Sigmoid colon (tissue), 6 donors: ENCODE measurements at regions not wholly inside any gene's neighbourhood (a gene's known extent, or its start where the extent isn't known, plus 50 kb on each side); places are given as distances from the start of the nearest gene placed in this dataset.

Experiments used
- DNase-seq: peaks from one replicate; pipeline ENCODE4 v3.0.0-alpha.2; 2019
- H3K27ac ChIP-seq, 4 donors: fragments of 200-600 bp; sonication (generic); one replicate each; pipeline ENCODE4 v1.5.1; 2016 to 2019; ENCODE audit warnings: mild to moderate bottlenecking in 1 of 4
- H3K27me3 ChIP-seq, 3 donors: fragments of 200-600 bp; sonication (generic); one replicate each; pipeline ENCODE4 v1.5.1; 2019; ENCODE audit warnings: mild to moderate bottlenecking in 1 of 3
- H3K36me3 ChIP-seq, 4 donors: fragments of 200-600 bp; sonication (generic); one replicate each; pipeline ENCODE4 v1.5.1; 2016 to 2019
- H3K4me1 ChIP-seq, 4 donors: fragments of 200-600 bp; sonication (generic); one replicate each; pipeline ENCODE4 v1.5.1; 2017 to 2019
- H3K4me3 ChIP-seq, 4 donors: fragments of 200-600 bp; sonication (generic); one replicate each; pipeline ENCODE4 v1.5.1; 2017 to 2019; ENCODE audit warnings: mild to moderate bottlenecking in 2 of 4, moderate library complexity in 1 of 4
- H3K9me3 ChIP-seq, 4 donors: fragments of 200-600 bp in 3 of 4; sonication (generic) in 3 of 4; one replicate each; pipeline versions ENCODE4 v1.5.1 to v1.6.1; 2013 to 2019
- CTCF ChIP-seq, 4 experiments: fragments of 450-650 bp in 3 of 4; fragments of 200-600 bp in 1 of 4; IDR thresholded peaks; one replicate each; pipeline ENCODE4 v1.5.1; 2016 to 2019; ENCODE audit warnings: antibody characterized with exemption in 4 of 4, mild to moderate bottlenecking in 3 of 4, moderate library complexity in 2 of 4
- EP300 ChIP-seq, 4 donors: sonication (generic); formaldehyde crosslinking; IDR thresholded peaks; one replicate each; pipeline ENCODE4 v1.6.1; 2017; ENCODE audit warnings: antibody characterized with exemption in 4 of 4
- POLR2A ChIP-seq, 2 donors: fragments of 450-650 bp; IDR thresholded peaks; one replicate each; pipeline ENCODE4 v1.6.1; 2016; ENCODE audit warnings: antibody characterized with exemption in 2 of 2, mild to moderate bottlenecking in 2 of 2, moderate library complexity in 2 of 2
- POLR2AphosphoS5 ChIP-seq, 4 donors: sonication (generic); formaldehyde crosslinking; IDR thresholded peaks; one replicate each; pipeline ENCODE4 v1.6.1; 2017; ENCODE audit warnings: antibody characterized with exemption in 4 of 4
- WGBS, 2 donors: extraction: QIAGEN DNeasy Blood & Tissue Kit; methylation state at CpG; one replicate each; pipeline ENCODE4 v1.1.7; 2013; 5-methylcytosine and 5-hydroxymethylcytosine counted together
- intact Hi-C: fragments of 100-400 bp; cut with DNase I; formaldehyde crosslinking; loops from one replicate; pipeline ENCODE4 v1.15.1; 2023
- donor health status: healthy with polysubstance abuse.
- donor health status: healthy.

- Histone ChIP-seq H3K4me1 (peaks cover 0 to 7% (median 0%) of the 10 kb centered on the region in 4 donors), H3K27ac (no peak overlapping the region), H3K9me3 (no peaks in the 10 kb centered on the region), H3K4me3 (peak overlapping the region in 2 of 4 donors; percentile 30 to 31), H3K36me3 (no peaks in the 10 kb centered on the region), H3K27me3 (no peaks in the 10 kb centered on the region)
- intact Hi-C loops: loop anchor here (1.0 to 5.0 kb wide), 3 partner anchors 333 to 505 kb away; partner anchors contain the start of genes DUSP6 and GALNT4
- TF ChIP-seq CTCF (IDR thresholded peaks at IDR 0.05): peak; percentile 78 to 82 (median 80)
- no peak for TF ChIP-seq POLR2A (IDR thresholded peaks at IDR 0.05)
- WGBS, 2 donors: 2 to 6% methylated on average over 14 of the region's 14 CpGs
- DNase-seq: peak; percentile 88
Measured at GRCh38 chr12:89019439-89020120, 332.7 kb downstream of the DUSP6 start.

GRCh38 chr12:89016970-89017778 is 335.1 kb downstream of the DUSP6 start:
- Histone ChIP-seq H3K4me1 (peaks cover 0 to 7% (median 2%) of the 10 kb centered on the region in 4 donors), H3K36me3 (no peaks in the 10 kb centered on the region), H3K27ac (no peak overlapping the region), H3K9me3 (no peaks in the 10 kb centered on the region), H3K27me3 (no peaks in the 10 kb centered on the region), H3K4me3 (peak overlapping the region in 1 of 4 donors; percentile 12)
- TF ChIP-seq POLR2A (IDR thresholded peaks at IDR 0.05): no peak
- peak; percentile 35 to 71 (median 47) for TF ChIP-seq CTCF (IDR thresholded peaks at IDR 0.05)
- intact Hi-C loops: loop anchor here (5.0 kb wide), 1 partner anchor 335 kb away; the partner anchor contains the start of gene DUSP6
- 22% methylated on average over 21 of the region's 21 CpGs for whole genome bisulfite sequencing, 2 donors
- peak; percentile 61 for DNase-seq

GRCh38 chr12:89015419-89015818 is 336.9 kb downstream of the DUSP6 start:
- intact Hi-C loops: loop anchor here (5.0 kb wide), 1 partner anchor 337 kb away; the partner anchor contains the start of gene DUSP6
- Histone ChIP-seq H3K9me3 (no peaks in the 10 kb centered on the region), H3K36me3 (no peaks in the 10 kb centered on the region), H3K4me1 (peaks cover 0 to 7% (median 3%) of the 10 kb centered on the region in 4 donors), H3K4me3 (no peak overlapping the region), H3K27me3 (no peaks in the 10 kb centered on the region), H3K27ac (no peak overlapping the region)
- no peak for DNase-seq
- TF ChIP-seq POLR2A (IDR thresholded peaks at IDR 0.05) (no peak), EP300 (IDR thresholded peaks at IDR 0.05) (no peak), CTCF (IDR thresholded peaks at IDR 0.05) (no peak), POLR2AphosphoS5 (IDR thresholded peaks at IDR 0.05) (no peak)
- WGBS, 2 donors: 91 to 92% methylated on average over 1 of the region's 1 CpG

DNA sequence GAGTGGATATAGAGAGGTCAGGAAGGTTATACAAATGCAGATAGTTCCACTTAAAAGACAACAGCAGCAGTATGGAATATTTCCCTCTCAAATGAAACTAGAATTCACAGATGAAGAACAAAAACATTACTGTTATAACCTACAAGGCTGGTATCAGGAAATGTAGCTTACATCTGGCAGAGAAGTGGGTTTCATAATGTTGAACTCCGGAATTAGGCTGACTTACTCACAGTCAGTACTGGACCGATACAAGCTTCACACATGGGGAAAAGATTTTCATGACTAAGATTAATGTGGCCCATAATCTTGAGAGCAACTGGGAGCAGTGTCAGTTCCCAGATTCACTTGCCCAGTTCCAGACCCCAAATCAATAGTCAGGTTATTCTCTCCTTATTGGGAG is 353.9 kb downstream of the DUSP6 start:
- H3K4me3 ChIP-seq: no peak overlapping the region
- no peaks in the 10 kb centered on the region for H3K4me1 ChIP-seq
- intact Hi-C loops: no loop called here
- H3K36me3 ChIP-seq: no peaks in the 10 kb centered on the region
- DNase-seq: no peak
- TF ChIP-seq EP300 (IDR thresholded peaks at IDR 0.05) (no peak), POLR2AphosphoS5 (IDR thresholded peaks at IDR 0.05) (no peak), CTCF (IDR thresholded peaks at IDR 0.05) (no peak), POLR2A (IDR thresholded peaks at IDR 0.05) (no peak)
- WGBS, 2 donors: 81 to 88% methylated on average over 2 of the region's 2 CpGs
- H3K27me3 ChIP-seq: no peaks in the 10 kb centered on the region
- no peak overlapping the region for H3K27ac ChIP-seq
- no peaks in the 10 kb centered on the region for H3K9me3 ChIP-seq
